GM23338 (cell line): ENCODE measurements at regions not wholly inside any gene's neighbourhood (a gene's known extent, or its start where the extent isn't known, plus 50 kb on each side); places are given as distances from the start of the nearest gene placed in this dataset.

ENCODE experiments used
- CREB1 ChIP-seq: fragments of 250-450 bp; sonication (Bioruptor Pico); IDR thresholded peaks from 2 replicates; pipeline ENCODE4 v1.5.0; 2020; ENCODE audit warnings: low read depth, mild to moderate bottlenecking, moderate library complexity
- EZH2 ChIP-seq: fragments of 200-600 bp; sonication (generic); IDR thresholded peaks from one replicate; pipeline ENCODE4 v1.8.0; 2017; ENCODE audit warnings: antibody characterized with exemption, mild to moderate bottlenecking, low read depth; ENCODE audit not compliant: unreplicated experiment
- JUNB ChIP-seq: IDR thresholded peaks from one replicate; pipeline ENCODE4 v1.6.1; 2016; ENCODE audit warnings: antibody characterized with exemption; ENCODE audit not compliant: unreplicated experiment
- NANOG ChIP-seq: IDR thresholded peaks from 2 replicates; pipeline ENCODE4 v1.6.1; 2016; ENCODE audit warnings: antibody characterized with exemption, borderline replicate concordance
- POLR2AphosphoS5 ChIP-seq: IDR thresholded peaks from 2 replicates; pipeline ENCODE4 v1.6.1; 2016; ENCODE audit warnings: antibody characterized with exemption, low read depth
- ZNF114 ChIP-seq: fragments of 250-450 bp; sonication (Bioruptor Pico); IDR thresholded peaks from 2 replicates; pipeline ENCODE4 v1.5.0; 2020; ENCODE audit warnings: mild to moderate bottlenecking, moderate library complexity
- ZNF331 ChIP-seq: fragments of 250-450 bp; sonication (Bioruptor Pico); IDR thresholded peaks from 2 replicates; pipeline ENCODE4 v1.5.0; 2020; ENCODE audit warnings: low read depth, mild to moderate bottlenecking, moderate library complexity
- TF ChIP-seq, protein P1 (sequence below): fragments of 250-450 bp; sonication (Bioruptor Pico); IDR thresholded peaks from 2 replicates; pipeline ENCODE4 v1.5.0; 2020; ENCODE audit warnings: mild to moderate bottlenecking, moderate library complexity
- TF ChIP-seq, protein P2 (sequence below), 2 experiments: fragments of 200-600 bp in 1 of 2; sonication (generic) in 1 of 2; conservative IDR thresholded peaks; 2 replicates each; pipeline versions ENCODE4 v1.5.1 to v1.6.1; 2016 to 2017; ENCODE audit warnings: antibody characterized with exemption in 2 of 2, low read depth in 2 of 2, mild to moderate bottlenecking in 2 of 2, moderate library complexity in 1 of 2
- TF ChIP-seq, protein P3 (sequence below): IDR thresholded peaks from 2 replicates; pipeline ENCODE4 v1.6.1; 2016; ENCODE audit warnings: antibody characterized with exemption

DNA sequence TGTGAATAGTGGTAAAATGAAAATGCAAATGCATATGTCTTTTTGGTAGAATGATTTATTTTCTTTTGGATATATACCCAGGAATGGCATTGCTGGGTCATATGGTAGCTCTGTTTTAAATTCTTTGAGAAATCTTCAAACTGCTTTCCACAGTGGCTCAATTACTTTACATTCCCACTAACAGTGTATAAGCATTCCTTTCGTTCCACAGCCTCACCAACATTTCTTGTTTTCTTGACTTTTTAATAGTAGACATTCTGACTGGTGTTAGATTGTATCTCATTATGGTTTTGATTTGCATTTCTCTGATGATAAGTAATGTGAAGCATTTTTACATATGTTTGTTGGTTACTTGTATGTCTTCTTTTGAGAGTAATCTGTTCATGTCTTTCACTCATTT lies 144.0 kb downstream of the SIM1 start (continued):
- TF ChIP-seq, protein P1, sequence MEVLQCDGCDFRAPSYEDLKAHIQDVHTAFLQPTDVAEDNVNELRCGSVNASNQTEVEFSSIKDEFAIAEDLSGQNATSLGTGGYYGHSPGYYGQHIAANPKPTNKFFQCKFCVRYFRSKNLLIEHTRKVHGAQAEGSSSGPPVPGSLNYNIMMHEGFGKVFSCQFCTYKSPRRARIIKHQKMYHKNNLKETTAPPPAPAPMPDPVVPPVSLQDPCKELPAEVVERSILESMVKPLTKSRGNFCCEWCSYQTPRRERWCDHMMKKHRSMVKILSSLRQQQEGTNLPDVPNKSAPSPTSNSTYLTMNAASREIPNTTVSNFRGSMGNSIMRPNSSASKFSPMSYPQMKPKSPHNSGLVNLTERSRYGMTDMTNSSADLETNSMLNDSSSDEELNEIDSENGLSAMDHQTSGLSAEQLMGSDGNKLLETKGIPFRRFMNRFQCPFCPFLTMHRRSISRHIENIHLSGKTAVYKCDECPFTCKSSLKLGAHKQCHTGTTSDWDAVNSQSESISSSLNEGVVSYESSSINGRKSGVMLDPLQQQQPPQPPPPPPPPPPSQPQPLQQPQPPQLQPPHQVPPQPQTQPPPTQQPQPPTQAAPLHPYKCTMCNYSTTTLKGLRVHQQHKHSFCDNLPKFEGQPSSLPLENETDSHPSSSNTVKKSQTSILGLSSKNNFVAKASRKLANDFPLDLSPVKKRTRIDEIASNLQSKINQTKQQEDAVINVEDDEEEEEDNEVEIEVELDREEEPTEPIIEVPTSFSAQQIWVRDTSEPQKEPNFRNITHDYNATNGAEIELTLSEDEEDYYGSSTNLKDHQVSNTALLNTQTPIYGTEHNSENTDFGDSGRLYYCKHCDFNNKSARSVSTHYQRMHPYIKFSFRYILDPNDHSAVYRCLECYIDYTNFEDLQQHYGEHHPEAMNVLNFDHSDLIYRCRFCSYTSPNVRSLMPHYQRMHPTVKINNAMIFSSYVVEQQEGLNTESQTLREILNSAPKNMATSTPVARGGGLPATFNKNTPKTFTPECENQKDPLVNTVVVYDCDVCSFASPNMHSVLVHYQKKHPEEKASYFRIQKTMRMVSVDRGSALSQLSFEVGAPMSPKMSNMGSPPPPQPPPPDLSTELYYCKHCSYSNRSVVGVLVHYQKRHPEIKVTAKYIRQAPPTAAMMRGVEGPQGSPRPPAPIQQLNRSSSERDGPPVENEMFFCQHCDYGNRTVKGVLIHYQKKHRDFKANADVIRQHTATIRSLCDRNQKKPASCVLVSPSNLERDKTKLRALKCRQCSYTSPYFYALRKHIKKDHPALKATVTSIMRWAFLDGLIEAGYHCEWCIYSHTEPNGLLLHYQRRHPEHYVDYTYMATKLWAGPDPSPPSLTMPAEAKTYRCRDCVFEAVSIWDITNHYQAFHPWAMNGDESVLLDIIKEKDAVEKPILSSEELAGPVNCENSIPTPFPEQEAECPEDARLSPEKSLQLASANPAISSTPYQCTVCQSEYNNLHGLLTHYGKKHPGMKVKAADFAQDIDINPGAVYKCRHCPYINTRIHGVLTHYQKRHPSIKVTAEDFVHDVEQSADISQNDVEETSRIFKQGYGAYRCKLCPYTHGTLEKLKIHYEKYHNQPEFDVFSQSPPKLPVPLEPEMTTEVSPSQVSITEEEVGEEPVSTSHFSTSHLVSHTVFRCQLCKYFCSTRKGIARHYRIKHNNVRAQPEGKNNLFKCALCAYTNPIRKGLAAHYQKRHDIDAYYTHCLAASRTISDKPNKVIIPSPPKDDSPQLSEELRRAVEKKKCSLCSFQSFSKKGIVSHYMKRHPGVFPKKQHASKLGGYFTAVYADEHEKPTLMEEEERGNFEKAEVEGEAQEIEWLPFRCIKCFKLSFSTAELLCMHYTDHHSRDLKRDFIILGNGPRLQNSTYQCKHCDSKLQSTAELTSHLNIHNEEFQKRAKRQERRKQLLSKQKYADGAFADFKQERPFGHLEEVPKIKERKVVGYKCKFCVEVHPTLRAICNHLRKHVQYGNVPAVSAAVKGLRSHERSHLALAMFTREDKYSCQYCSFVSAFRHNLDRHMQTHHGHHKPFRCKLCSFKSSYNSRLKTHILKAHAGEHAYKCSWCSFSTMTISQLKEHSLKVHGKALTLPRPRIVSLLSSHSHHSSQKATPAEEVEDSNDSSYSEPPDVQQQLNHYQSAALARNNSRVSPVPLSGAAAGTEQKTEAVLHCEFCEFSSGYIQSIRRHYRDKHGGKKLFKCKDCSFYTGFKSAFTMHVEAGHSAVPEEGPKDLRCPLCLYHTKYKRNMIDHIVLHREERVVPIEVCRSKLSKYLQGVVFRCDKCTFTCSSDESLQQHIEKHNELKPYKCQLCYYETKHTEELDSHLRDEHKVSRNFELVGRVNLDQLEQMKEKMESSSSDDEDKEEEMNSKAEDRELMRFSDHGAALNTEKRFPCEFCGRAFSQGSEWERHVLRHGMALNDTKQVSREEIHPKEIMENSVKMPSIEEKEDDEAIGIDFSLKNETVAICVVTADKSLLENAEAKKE (CRISPR knock-in tag): no peak
- TF ChIP-seq, protein P2, sequence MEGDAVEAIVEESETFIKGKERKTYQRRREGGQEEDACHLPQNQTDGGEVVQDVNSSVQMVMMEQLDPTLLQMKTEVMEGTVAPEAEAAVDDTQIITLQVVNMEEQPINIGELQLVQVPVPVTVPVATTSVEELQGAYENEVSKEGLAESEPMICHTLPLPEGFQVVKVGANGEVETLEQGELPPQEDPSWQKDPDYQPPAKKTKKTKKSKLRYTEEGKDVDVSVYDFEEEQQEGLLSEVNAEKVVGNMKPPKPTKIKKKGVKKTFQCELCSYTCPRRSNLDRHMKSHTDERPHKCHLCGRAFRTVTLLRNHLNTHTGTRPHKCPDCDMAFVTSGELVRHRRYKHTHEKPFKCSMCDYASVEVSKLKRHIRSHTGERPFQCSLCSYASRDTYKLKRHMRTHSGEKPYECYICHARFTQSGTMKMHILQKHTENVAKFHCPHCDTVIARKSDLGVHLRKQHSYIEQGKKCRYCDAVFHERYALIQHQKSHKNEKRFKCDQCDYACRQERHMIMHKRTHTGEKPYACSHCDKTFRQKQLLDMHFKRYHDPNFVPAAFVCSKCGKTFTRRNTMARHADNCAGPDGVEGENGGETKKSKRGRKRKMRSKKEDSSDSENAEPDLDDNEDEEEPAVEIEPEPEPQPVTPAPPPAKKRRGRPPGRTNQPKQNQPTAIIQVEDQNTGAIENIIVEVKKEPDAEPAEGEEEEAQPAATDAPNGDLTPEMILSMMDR (conservative IDR thresholded peaks at IDR 0.05; ENCODE audit: low read depth in 2 of 2): no peak
- TF ChIP-seq NANOG (no peak), JUNB (no peak), ZNF331 (CRISPR knock-in tag) (no peak), EZH2 (no peak), POLR2AphosphoS5 (no peak), CREB1 (CRISPR knock-in tag) (no peak), ZNF114 (no peak)
- TF ChIP-seq, protein P3, sequence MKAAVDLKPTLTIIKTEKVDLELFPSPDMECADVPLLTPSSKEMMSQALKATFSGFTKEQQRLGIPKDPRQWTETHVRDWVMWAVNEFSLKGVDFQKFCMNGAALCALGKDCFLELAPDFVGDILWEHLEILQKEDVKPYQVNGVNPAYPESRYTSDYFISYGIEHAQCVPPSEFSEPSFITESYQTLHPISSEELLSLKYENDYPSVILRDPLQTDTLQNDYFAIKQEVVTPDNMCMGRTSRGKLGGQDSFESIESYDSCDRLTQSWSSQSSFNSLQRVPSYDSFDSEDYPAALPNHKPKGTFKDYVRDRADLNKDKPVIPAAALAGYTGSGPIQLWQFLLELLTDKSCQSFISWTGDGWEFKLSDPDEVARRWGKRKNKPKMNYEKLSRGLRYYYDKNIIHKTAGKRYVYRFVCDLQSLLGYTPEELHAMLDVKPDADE: no peak
